CD4-positive, alpha-beta T cell treated with Interleukin-12 subunit alpha and Interleukin-12 subunit beta, for 1 hour (primary cell): ENCODE measurements at regions not wholly inside any gene's neighbourhood (a gene's known extent, or its start where the extent isn't known, plus 50 kb on each side); places are given as distances from the start of the nearest gene placed in this dataset.
A peak's percentile ranks its signal among the peaks of the same experiment; 100 is the strongest.
"Not testable (repeated sequence)": the region's sequence is repeated elsewhere in the genome, so short reads cannot be mapped to it uniquely, and the experiment has no call there.

ENCODE experiments used
- DNase-seq: peaks from one replicate; pipeline ENCODE4 v3.0.0-alpha.2; 2020

- DNase-seq, result no peak
These were observed 82.5 kb upstream of the OGFRL1 start for GRCh38 chr6:71206089-71206488.

DNA sequence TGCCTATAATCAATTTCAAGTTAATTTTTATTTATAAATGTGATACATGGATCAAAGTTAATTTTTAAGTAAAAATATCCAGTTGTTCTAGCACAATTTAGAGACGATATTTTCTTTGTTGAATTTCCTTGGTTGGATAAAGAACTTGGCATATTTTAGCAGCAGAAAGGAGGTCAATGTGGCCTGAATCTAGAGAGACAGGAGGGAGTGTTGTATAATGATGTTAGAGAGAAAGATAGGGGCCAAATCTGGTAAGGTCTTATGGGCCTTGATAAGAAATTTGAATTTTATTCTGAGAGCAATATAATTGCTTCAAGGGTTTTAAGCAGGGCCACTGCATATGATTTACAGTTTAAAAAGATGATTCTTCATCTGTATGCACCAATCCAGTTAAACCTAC, 79.4 kb upstream of the OGFRL1 start:
- DNase-seq, result no peak

GRCh38 chr6:71209626-71210025, 79.0 kb upstream of the OGFRL1 start:
- no peak for DNase-seq

DNA sequence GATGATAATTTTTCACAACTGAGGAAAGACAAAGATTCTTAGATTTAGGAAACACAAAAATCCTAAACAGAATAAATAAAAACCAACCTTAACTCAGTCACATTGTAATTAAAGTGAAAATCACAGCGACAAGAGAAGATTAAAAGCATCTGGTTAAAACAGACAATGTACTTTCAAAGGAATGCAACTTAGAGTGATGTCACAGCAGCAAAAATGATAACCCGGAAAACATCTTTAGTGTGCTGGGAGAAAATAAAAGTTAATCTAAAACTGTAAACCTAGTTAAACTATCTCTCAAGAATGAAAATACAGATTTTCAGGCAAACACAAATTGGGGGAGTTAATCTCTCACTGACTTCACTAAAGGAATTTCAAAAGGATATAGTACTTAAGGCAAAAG, 76.8 kb upstream of the OGFRL1 start:
- DNase-seq, result no peak

DNA sequence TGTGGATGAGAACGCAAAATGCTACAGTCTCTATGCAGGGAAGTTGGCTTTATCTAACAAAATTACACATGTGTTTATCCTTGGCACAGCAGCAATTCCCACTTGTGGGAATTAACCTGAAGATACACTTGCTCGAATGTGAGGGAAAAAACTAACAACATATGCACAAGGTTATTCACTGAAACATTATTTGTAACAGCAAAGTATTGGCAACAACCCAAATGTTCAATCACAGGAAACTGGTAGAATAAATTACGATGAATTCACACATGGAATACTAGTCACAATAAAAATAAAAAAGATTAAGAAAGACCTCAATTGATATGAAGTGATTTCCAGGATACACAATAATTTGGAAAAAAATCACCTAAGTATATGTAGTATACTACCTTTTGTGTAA, 68.1 kb upstream of the OGFRL1 start:
- DNase-seq, result no peak

- DNase-seq, result no peak
These were observed 65.9 kb upstream of the OGFRL1 start for GRCh38 chr6:71222671-71223070.

GRCh38 chr6:71224011-71224410, 64.6 kb upstream of the OGFRL1 start:
- DNase-seq, result no peak

DNA sequence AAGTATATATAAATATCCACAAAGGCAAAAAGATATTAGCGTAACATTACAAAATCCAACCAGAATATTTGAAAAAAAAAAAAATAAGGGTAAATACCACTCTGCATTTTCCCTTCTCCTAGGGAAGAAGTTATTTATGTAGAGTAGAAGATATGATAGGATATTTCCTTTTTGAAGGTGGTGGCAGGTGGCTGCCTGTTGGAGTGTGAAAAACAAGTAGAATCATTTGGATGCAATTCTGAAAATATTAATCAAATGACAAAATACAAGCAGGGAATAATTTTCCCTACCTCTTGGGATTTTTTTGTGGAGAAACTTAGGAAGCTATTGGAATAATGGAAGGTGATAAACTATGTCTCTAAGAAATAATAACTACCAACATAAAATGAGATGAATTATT, 62.5 kb upstream of the OGFRL1 start:
- no peak for DNase-seq

- peak; percentile 14 for DNase-seq
These were observed 60.1 kb upstream of the OGFRL1 start for GRCh38 chr6:71228461-71229041.

- no peak for DNase-seq
These were observed 59.1 kb upstream of the OGFRL1 start for GRCh38 chr6:71229477-71229876.

- DNase-seq, result not testable (repeated sequence)
These were observed 55.7 kb upstream of the OGFRL1 start for GRCh38 chr6:71232890-71233289.

GRCh38 chr6:71236926-71237434, 51.6 kb upstream of the OGFRL1 start:
- DNase-seq, result no peak

DNA sequence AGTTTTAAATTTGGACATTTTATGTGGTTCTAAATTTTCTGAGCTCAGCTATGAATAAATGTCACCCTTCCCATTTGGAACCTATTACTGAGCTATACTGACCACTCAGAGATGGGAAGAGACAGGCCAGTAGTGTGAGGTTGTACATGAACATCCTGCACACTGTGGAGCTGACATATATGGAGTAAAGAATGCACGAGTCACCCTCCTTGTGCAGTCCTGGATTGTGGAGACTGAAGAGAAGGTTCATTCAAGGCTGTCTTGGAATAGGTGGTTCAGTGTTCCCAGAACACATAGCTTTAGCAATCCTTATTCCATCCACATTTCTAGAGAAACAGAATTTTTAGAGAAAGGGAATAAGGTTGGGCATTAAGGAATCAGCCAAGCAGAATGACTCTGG, 50.3 kb upstream of the OGFRL1 start:
- no peak for DNase-seq
